Effector memory CD4-positive, alpha-beta T cell (primary cell): ENCODE measurements at regions not wholly inside any gene's neighbourhood (a gene's known extent, or its start where the extent isn't known, plus 50 kb on each side); places are given as distances from the start of the nearest gene placed in this dataset.
A peak's percentile ranks its signal among the peaks of the same experiment; 100 is the strongest.
"Not testable (repeated sequence)": the region's sequence is repeated elsewhere in the genome, so short reads cannot be mapped to it uniquely, and the experiment has no call there.

Experiments
- DNase-seq, 3 donors: peaks; one replicate each; pipeline ENCODE4 v3.0.0-alpha.2; 2020
- H3K27ac ChIP-seq: 2 replicates; pipeline ENCODE4 v1.7.0; 2013; ENCODE audit warnings: mild to moderate bottlenecking, low read length, moderate library complexity; ENCODE audit not compliant: insufficient read depth, poor library complexity, severe bottlenecking
- H3K27me3 ChIP-seq: replicated peaks from 2 replicates; pipeline ENCODE4 v1.7.0; 2013; ENCODE audit warnings: mild to moderate bottlenecking, low read length; ENCODE audit not compliant: insufficient read depth, control insufficient read depth, poor library complexity, severe bottlenecking
- H3K36me3 ChIP-seq: 2 replicates; pipeline ENCODE4 v1.7.0; 2013; ENCODE audit warnings: mild to moderate bottlenecking, low read length, moderate library complexity; ENCODE audit not compliant: control insufficient read depth, insufficient read depth
- H3K4me1 ChIP-seq: 2 replicates; pipeline ENCODE4 v1.7.0; 2013; ENCODE audit warnings: low read length, mild to moderate bottlenecking; ENCODE audit not compliant: control insufficient read depth, insufficient read depth, poor library complexity, severe bottlenecking
- H3K4me3 ChIP-seq: 2 replicates; pipeline ENCODE4 v1.7.0; 2013; ENCODE audit warnings: low read length, low read depth, mild to moderate bottlenecking; ENCODE audit not compliant: insufficient read depth, poor library complexity, severe bottlenecking
- H3K9me3 ChIP-seq: 2 replicates; pipeline ENCODE4 v1.7.0; 2013; ENCODE audit warnings: mild to moderate bottlenecking, low read length, moderate library complexity; ENCODE audit not compliant: control insufficient read depth

- no peak overlapping the region for H3K4me3 ChIP-seq
- H3K36me3 ChIP-seq, result no peaks in the 10 kb centered on the region
- no peak overlapping the region for H3K27ac ChIP-seq
- no peaks in the 10 kb centered on the region for H3K9me3 ChIP-seq
- peak; percentile 0 to 28 (median 5) for DNase-seq
- H3K4me1 ChIP-seq, result no peaks in the 10 kb centered on the region
- H3K27me3 ChIP-seq, result no peaks in the 10 kb centered on the region
Measured at GRCh38 chrX:124736553-124737270, 390.3 kb downstream of the SH2D1A start.

GRCh38 chrX:124737771-124738170 is 391.4 kb downstream of the SH2D1A start:
- Histone ChIP-seq H3K27me3 (no peaks in the 10 kb centered on the region), H3K4me3 (no peak overlapping the region), H3K4me1 (no peaks in the 10 kb centered on the region), H3K27ac (no peak overlapping the region), H3K9me3 (no peaks in the 10 kb centered on the region), H3K36me3 (no peaks in the 10 kb centered on the region)
- no peak for DNase-seq

- Histone ChIP-seq H3K27me3 (no peaks in the 10 kb centered on the region), H3K9me3 (no peaks in the 10 kb centered on the region), H3K4me1 (no peaks in the 10 kb centered on the region), H3K27ac (no peak overlapping the region), H3K4me3 (no peak overlapping the region), H3K36me3 (no peaks in the 10 kb centered on the region)
- DNase-seq, result no peak
Measured at GRCh38 chrX:124747295-124747694, 400.9 kb downstream of the SH2D1A start.

- no peaks in the 10 kb centered on the region for H3K4me1 ChIP-seq
- H3K36me3 ChIP-seq, result no peaks in the 10 kb centered on the region
- no peaks in the 10 kb centered on the region for H3K9me3 ChIP-seq
- DNase-seq, result no peak
- no peak overlapping the region for H3K4me3 ChIP-seq
- no peak overlapping the region for H3K27ac ChIP-seq
- no peaks in the 10 kb centered on the region for H3K27me3 ChIP-seq
Measured at GRCh38 chrX:124764354-124764753, 418.0 kb downstream of the SH2D1A start.

GRCh38 chrX:124769166-124769565 is 422.8 kb downstream of the SH2D1A start:
- DNase-seq, result no peak
- no peak overlapping the region for H3K27ac ChIP-seq
- no peaks in the 10 kb centered on the region for H3K9me3 ChIP-seq
- no peaks in the 10 kb centered on the region for H3K4me1 ChIP-seq
- no peaks in the 10 kb centered on the region for H3K27me3 ChIP-seq
- no peak overlapping the region for H3K4me3 ChIP-seq
- H3K36me3 ChIP-seq, result no peaks in the 10 kb centered on the region

- no peaks in the 10 kb centered on the region for H3K27me3 ChIP-seq
- no peaks in the 10 kb centered on the region for H3K4me1 ChIP-seq
- H3K27ac ChIP-seq, result no peak overlapping the region
- no peaks in the 10 kb centered on the region for H3K36me3 ChIP-seq
- H3K4me3 ChIP-seq, result no peak overlapping the region
- DNase-seq, result no peak
- no peaks in the 10 kb centered on the region for H3K9me3 ChIP-seq
Measured at GRCh38 chrX:124771292-124771691, 424.9 kb downstream of the SH2D1A start.

GRCh38 chrX:124788253-124788652 is 441.9 kb downstream of the SH2D1A start:
- not testable (repeated sequence) for H3K27ac ChIP-seq, H3K27me3 ChIP-seq, H3K4me3 ChIP-seq, H3K4me1 ChIP-seq, DNase-seq, H3K9me3 ChIP-seq, H3K36me3 ChIP-seq

GRCh38 chrX:124789874-124790273 is 443.5 kb downstream of the SH2D1A start:
- not testable (repeated sequence) for H3K36me3 ChIP-seq, H3K4me3 ChIP-seq

GRCh38 chrX:124791492-124792095 is 445.2 kb downstream of the SH2D1A start:
- no peaks in the 10 kb centered on the region for H3K27me3 ChIP-seq
- DNase-seq, result no peak
- no peak overlapping the region for H3K27ac ChIP-seq
- no peaks in the 10 kb centered on the region for H3K36me3 ChIP-seq
- no peaks in the 10 kb centered on the region for H3K9me3 ChIP-seq
- no peaks in the 10 kb centered on the region for H3K4me1 ChIP-seq
- H3K4me3 ChIP-seq, result no peak overlapping the region

More at GRCh38 chrX:124789874-124790273, 443.5 kb downstream of the SH2D1A start:
- not testable (repeated sequence) for H3K27ac ChIP-seq, H3K4me1 ChIP-seq, DNase-seq, H3K27me3 ChIP-seq, H3K9me3 ChIP-seq

GRCh38 chrX:124796989-124797388 is 450.6 kb downstream of the SH2D1A start:
- Histone ChIP-seq H3K4me3 (no peak overlapping the region), H3K27ac (no peak overlapping the region), H3K4me1 (no peaks in the 10 kb centered on the region), H3K9me3 (no peaks in the 10 kb centered on the region), H3K36me3 (no peaks in the 10 kb centered on the region), H3K27me3 (no peaks in the 10 kb centered on the region)
- no peak for DNase-seq
